Epithelial cell of proximal tubule (primary cell): ENCODE measurements at regions not wholly inside any gene's neighbourhood (a gene's known extent, or its start where the extent isn't known, plus 50 kb on each side); places are given as distances from the start of the nearest gene placed in this dataset.

Experiments used
- DNase-seq: peaks from one replicate; pipeline ENCODE4 v3.0.0-alpha.2; 2011; ENCODE audit warnings: low read depth
- H3K4me3 ChIP-seq: 2 replicates; pipeline ENCODE4 v1.5.1; 2011; ENCODE audit warnings: low read depth, mild to moderate bottlenecking, low read length
- TF ChIP-seq, protein P1 (sequence below): conservative IDR thresholded peaks from 2 replicates; pipeline ENCODE4 v1.5.1; 2012; ENCODE audit warnings: low read depth, mild to moderate bottlenecking, low read length

DNA sequence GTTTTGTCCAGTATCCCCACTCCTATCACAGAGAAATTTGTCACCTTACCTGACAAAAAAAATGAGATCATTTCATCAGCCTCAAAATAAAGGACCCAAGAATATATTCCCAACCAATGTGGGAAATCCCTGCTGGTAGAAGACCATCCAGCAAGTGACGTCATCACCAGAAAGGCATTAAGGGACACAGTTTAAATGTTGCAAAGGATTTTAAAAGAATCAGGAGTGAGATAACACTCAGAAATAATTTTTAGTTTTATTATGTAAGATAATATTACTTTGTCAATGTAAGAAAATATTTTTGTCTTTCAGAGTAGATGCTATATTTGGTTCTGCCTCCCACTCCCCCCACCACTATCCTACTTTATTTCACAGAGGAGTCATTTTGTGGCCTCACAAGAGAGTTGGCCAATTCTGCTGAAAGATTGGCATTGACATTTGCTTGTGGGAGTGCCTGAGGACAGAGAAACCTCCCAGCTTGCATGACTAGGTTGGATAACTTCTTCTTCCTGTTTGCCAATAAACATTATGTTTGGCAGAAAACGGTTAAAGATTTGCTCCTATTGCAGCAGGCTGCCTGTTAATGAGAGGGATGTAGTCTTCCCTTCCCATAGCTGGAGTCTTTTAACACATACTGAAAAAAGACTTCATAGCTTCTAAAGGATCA lies 288.6 kb upstream of the DAB2 start:
- H3K4me3 ChIP-seq: no peak overlapping the region
- TF ChIP-seq, protein P1, sequence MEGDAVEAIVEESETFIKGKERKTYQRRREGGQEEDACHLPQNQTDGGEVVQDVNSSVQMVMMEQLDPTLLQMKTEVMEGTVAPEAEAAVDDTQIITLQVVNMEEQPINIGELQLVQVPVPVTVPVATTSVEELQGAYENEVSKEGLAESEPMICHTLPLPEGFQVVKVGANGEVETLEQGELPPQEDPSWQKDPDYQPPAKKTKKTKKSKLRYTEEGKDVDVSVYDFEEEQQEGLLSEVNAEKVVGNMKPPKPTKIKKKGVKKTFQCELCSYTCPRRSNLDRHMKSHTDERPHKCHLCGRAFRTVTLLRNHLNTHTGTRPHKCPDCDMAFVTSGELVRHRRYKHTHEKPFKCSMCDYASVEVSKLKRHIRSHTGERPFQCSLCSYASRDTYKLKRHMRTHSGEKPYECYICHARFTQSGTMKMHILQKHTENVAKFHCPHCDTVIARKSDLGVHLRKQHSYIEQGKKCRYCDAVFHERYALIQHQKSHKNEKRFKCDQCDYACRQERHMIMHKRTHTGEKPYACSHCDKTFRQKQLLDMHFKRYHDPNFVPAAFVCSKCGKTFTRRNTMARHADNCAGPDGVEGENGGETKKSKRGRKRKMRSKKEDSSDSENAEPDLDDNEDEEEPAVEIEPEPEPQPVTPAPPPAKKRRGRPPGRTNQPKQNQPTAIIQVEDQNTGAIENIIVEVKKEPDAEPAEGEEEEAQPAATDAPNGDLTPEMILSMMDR: no peak
- no peak for DNase-seq

DNA sequence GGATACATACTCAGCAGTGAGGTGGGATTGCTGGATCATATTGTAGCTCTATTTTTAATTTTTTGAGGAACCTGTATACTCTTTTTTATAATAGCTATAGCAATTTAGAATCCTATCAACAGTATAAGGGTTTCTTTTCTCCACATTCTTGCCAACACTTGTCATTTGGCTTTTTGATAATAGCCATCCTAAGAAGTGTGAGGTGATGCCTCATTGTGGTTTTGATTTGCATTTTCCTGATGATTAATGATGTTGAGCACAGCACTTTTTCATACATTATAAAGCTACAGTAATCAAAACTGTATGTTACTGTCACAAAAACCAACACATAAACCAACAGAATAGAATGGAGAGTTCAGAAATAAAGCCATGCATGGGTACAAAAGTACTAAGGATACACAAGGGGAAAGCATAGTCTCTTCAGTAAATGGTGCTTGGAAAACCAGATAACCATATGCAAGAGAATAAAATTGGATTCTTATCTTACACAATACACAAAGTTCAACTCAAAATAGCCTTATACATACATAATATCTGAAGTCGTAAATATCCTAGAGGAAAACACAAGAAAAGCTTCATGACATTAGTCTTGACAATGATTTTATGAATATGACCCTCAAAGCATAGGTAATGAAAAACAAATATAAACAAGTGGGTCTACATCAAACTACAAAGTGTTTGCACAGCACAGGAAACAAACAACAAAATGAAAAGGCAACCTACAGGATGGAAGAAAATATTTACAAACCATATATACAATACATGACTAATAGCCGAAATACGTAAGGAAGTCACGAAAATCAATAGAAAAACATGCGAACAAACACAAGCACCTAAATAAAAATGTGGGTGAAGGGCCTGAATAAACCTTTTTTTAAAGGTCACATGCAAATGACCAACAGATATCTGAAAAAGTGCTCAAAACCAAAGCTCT lies 287.8 kb upstream of the DAB2 start:
- TF ChIP-seq, protein P1: no peak
- H3K4me3 ChIP-seq: no peak overlapping the region
- DNase-seq: no peak

DNA sequence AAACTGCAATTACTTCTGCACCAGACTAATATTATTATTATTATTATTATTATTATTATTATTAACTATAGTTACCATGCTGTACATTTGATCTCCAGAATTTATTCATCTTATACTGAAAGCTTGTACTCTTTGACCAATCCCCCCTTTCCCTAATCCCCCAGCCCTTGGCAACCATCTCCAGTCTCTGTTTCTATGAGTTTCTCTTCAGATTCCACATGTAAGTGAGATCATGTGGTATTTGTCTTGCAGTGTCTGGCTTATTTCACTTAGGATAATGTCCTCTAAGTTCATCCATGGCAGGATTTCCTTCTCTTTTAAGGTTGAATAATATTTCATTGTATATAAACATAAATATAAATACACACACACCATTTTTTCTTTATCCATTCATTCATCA lies 287.0 kb upstream of the DAB2 start:
- H3K4me3 ChIP-seq: no peak overlapping the region
- TF ChIP-seq, protein P1: no peak
- DNase-seq: no peak

DNA sequence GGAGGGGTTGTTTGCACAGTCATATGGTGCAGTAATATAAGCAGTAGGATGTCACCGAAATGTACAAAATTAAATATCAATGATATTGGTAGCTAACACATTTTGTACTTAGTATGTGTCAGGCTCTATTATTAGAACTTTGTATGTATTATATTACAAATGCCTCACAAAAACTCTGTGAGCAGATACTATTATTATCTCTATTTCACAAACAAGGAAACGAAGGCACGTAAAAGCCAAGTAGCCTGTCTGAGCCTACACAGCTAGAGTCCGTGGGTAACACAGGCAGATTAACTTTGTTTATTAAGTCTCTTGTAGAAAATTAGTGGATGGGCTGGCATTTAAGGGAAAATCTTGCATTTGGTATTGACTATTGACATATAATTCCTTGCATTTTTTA lies 284.3 kb upstream of the DAB2 start:
- H3K4me3 ChIP-seq: no peak overlapping the region
- TF ChIP-seq, protein P1: no peak
- no peak for DNase-seq

DNA sequence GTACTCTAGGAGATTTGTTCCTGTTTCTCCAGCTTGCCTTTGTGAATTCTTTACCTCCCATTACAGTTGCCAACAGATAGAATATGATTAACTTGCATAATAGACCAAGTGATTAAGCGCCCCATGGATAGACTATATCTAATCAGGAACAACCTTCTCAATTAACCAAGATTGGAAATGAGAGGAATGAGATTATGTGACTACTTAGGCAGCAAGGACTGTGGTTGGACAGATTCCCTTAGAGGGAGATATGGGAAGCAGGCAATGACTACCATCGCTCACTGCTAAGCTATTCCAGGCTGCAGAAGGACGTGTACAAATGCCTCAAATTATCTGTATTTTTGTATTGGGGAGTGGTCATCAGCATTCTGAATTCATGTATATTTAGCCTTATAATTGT lies 278.1 kb upstream of the DAB2 start:
- TF ChIP-seq, protein P1: no peak

GRCh38 chr5:39700523-39700922 lies 275.7 kb upstream of the DAB2 start:
- TF ChIP-seq, protein P1: no peak
- DNase-seq: no peak
- no peak overlapping the region for H3K4me3 ChIP-seq

More for the DNA sequence above, 278.1 kb upstream of the DAB2 start:
- no peak overlapping the region for H3K4me3 ChIP-seq
- DNase-seq: no peak
